ENCODE measurements at regions not wholly inside any gene's neighbourhood (a gene's known extent, or its start where the extent isn't known, plus 50 kb on each side); places are given as distances from the start of the nearest gene placed in this dataset.

DNA sequence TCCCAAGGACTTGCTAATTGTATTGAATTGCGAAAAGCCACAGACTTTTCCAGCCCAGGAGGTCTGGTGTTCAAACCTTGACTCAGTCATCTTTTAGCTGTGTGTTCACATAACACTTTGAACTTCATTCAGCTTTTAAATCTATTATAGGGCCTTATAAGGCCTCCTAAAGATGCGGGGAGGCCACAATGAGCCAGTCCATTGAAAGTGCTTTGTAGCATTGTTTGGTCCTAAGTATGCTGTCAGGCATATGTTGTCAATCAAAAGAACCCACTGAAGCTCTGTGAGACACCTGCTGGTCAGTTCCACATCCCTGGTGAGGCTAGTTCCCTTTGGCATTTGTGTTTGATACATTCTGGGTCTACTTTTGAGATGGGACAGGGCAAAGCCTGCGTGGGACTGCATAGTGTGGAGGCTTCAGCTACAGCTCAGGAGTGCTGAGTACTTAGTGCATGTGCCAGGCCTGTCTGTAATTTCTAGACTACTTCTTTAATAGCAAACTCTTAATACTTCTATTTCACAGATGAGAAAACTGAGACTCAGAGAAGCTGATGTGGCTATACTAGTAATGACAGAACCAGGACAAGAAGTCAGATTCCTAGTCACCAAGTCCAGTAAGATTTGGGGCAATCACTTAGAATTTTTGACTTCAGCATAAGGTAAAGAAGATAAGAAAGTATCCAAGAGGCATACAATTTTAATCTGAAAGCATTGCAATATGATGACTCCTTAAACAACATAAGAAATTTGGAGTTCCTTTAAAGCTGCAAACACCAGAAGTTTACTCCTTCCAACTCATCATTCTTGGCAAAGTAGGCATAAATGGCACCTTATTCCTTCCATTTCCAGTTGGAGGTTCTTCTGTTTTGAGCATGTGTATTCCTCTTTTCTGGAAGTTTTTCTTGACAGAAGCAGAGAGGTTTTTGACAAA is 213.0 kb downstream of the PDCD6IP start:
- no peak for DNase-seq (ENCODE audit: low read depth)

- DNase-seq (ENCODE audit: low read depth), result no peak
Measured at GRCh38 chr3:34012102-34012461, 213.7 kb downstream of the PDCD6IP start.

DNA sequence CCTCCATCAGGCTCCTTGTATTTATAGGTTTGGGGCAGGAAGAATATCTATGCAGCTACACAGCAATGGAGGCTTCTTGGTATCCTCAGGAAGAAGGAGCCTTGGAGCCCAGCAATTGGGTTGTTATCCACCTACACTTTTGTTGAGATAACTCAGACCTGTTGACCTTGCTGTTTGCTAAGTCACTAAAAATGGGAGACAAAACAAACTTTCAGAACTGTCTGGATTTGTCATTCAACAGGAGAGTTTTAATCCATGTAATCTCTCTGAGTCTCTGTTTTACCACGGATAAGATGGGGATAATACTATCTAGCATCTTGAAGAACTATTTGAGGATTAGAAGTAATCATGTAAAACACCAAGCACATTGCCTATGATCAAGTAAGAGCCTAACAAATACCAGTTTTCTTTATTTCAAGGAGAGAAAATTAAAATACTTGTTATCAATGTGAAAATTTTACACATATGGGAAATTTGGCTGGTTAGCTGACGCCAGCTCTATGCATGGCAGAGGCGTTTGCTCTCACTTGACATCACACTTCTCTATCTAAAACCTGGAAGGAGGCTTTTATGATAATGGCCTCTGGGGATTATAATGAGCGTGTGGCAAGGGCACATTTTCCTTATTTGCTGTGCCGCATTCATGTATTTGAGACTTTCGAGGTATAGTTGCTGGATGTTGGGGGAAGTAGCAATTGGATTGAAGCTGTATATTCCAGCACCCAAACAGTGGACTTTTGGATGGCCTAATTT is 215.6 kb downstream of the PDCD6IP start:
- no peak for DNase-seq (ENCODE audit: low read depth)

GRCh38 chr3:34015204-34016142 is 217.0 kb downstream of the PDCD6IP start:
- DNase-seq (ENCODE audit: low read depth), result no peak

GRCh38 chr3:34016925-34017587 is 218.6 kb downstream of the PDCD6IP start:
- DNase-seq (ENCODE audit: low read depth), result no peak

- no peak for DNase-seq (ENCODE audit: low read depth)
Measured at GRCh38 chr3:34017757-34018156, 219.3 kb downstream of the PDCD6IP start.

GRCh38 chr3:34019158-34019557 is 220.7 kb downstream of the PDCD6IP start:
- no peak for DNase-seq (ENCODE audit: low read depth)

DNA sequence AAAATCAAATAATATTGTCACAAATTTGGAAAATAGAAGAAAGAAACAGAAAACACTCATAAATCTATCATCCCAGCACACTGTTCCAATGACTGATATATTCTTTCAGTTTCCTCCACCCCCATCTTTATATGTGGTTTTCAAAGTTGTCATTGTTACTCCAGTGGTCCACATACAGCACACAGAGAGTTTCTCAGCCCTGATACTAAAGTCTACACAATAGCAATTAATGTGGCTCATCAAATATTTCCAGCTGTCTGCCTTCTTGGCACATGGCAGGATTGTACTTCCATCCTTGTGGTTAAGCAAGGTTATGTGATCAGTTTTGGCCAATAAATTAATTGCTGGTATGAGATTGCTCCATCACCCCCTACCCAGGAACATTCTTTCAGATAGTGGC is 221.7 kb downstream of the PDCD6IP start:
- no peak for DNase-seq (ENCODE audit: low read depth)

DNA sequence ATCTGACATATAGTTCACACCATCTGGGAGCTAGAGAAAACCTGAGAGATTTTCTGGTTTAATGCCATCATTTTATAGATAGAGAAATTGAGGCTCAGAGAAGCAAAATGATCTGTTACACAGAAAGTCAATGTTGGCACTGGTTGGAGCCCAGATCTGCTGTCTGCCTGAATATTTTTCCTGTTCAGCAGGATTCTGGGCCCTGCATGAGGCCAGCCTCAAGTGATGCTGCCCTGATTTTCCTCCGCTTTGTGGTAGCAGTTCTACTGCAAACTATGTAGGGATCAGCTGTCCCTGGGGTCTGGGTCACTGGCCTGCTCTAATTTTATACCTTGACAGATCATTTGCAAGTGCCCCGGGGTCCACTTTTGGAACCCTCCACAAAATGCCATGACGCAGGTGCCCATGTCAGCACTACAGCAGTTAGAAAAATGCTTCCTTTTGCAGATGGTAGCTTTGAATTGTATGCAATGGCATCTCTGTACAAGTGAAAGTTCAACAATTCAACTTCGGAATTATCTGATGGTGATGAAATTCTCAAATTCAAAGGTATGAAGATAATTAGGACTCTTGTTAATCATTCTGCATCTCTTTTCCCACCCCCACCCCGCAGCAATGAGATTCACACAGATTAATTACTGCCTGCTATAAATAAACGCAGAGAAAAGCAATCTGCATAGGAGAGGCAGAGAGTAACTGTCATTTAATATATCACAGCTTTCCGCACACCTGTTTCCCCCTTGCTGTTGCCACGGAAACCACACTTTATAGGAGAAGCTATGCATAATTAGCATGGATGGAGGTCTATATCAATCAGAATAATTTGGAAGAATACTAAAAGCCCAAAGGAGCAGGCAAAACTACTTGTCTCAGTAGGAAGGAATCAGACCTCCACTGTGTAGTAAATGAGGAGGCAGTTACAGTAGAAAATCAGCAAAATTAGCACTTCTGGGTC is 222.6 kb downstream of the PDCD6IP start:
- no peak for DNase-seq (ENCODE audit: low read depth)

GRCh38 chr3:34022147-34022546 is 223.7 kb downstream of the PDCD6IP start:
- no peak for DNase-seq (ENCODE audit: low read depth)

DNA sequence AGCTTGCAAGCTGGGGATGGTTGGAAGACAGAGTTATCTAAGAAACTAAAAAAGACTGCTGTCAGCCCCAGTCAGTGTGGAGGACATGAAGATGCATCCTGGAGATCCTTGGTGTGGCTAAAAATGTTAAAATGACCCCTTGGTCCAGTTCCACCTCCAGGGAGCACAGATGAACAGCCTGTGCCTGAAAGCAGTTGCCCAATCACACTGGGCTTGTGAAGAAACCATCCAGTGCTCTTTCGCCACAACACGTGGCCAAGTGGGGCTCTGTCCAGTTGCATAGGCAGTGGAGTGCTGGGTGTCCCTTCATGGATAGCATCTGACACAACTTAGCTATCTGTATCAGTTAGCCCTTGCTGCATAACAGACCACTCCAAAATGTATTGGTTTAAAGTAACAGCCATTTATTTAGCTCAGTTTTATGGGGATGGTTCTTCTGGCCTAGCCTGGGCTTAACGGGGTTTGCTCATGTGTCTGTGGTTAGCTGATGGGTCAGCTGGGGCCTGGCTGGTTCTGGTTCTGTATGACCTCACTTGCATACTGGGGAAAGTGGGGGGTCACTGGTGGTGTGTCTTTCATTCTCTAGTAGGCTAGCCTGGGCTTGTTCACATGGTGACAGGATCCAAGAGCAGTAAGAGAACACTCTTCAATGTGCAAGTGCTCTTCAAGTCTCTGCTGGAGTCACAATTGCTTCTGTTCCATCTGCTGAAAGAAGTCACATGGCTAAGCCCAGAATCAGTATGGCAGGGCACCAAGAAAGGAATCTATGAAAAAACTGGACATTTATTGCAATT is 226.2 kb downstream of the PDCD6IP start:
- DNase-seq (ENCODE audit: low read depth), result no peak

GRCh38 chr3:34033839-34034238 is 235.4 kb downstream of the PDCD6IP start:
- DNase-seq (ENCODE audit: low read depth), result no peak

GRCh38 chr3:34034840-34035239 is 236.4 kb downstream of the PDCD6IP start:
- no peak for DNase-seq (ENCODE audit: low read depth)

DNA sequence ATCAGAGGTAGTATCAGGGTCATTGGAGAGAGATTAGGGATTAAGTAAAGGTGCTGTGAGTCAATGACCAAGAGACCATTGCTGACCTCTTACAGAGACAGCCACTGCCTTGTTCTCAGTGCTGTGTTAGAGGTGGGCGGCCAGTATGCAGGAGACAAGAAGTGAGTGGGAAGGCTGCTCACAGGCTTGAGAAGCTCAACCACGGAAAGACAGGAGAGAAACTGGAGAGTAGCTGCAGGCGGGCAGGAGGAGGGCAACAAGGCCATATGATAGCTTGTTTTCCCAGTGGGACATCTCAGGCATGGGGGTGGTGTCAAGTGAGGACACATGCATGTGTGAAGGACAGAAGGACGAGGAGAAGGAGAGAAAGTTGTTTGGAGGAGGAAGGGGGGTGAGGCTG is 237.3 kb downstream of the PDCD6IP start:
- no peak for DNase-seq (ENCODE audit: low read depth)

- DNase-seq (ENCODE audit: low read depth), result no peak
Measured at GRCh38 chr3:34037260-34037659, 238.8 kb downstream of the PDCD6IP start.

GRCh38 chr3:34038131-34038530 is 239.7 kb downstream of the PDCD6IP start:
- DNase-seq (ENCODE audit: low read depth), result no peak

- DNase-seq (ENCODE audit: low read depth), result no peak
Measured at GRCh38 chr3:34046154-34046553, 247.7 kb downstream of the PDCD6IP start.

DNA sequence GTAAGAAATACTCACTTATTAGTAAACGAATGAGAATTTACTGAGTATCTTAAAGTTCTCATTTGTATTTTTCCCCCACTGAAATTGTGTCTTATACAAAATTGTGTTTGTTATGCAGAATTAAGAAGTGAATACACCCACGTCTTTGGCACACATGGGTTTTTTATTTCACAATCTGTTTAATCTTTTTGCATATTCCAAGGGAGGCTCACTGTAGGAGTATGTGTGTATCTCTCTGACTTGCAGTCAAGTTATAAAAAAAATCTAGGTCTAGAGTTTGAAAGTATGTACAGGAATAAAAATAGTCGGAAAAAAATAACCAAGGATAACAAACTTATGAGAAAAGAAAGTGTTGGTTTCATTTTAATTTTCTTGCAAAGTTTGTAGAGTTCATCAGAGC is 255.2 kb downstream of the PDCD6IP start:
- no peak for DNase-seq (ENCODE audit: low read depth)

DNA sequence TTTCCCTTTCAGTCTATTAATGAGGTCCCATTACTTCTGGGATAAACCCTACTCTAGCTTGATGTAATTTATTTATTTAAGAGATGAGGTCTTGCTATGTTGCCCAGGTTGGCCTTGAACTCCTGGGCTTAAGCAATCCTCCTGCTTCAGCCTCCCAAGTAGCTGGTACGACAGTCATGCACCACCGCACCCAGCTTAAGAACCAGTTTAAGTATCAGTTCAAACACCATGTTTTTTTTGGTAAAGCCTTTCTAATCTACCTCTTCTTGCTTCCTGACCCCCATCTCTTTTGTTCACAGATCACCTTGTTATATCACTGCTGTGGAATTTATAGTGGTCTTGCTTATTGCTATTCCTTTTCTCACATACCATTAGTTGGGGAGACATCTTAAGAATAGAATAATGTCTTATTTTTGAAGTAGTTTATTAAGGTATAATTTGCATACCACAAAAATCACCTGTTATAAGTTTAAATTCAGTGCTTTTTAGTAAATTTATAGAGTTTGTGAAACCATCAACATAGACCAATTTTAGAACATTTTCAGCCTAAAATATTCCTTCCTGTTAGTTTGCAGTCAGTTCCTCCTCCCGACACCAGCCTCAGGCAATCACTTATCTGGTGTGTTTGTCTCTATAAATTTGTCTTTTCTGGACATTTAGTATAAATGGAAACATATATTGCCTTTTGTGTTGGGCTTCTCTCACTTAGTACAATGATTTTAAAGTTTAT is 257.9 kb downstream of the PDCD6IP start:
- DNase-seq (ENCODE audit: low read depth), result no peak

Measured in CMK (cell line).